SK-N-SH treated with all-trans-retinoic acid at 6 μM for 48 hours (cell line): ENCODE measurements at regions not wholly inside any gene's neighbourhood (a gene's known extent, or its start where the extent isn't known, plus 50 kb on each side); places are given as distances from the start of the nearest gene placed in this dataset.
"Not testable (repeated sequence)": the region's sequence is repeated elsewhere in the genome, so short reads cannot be mapped to it uniquely, and the experiment has no call there.

Experiments
- ATAC-seq: fragments of 200-7000 bp; cut with Tn5 transposase; 3 replicates; pipeline ENCODE4 v1.9.1; 2020; ENCODE audit warnings: mild to moderate bottlenecking, moderate library complexity
- ARNTL ChIP-seq: fragments of 450-650 bp; formaldehyde crosslinking; IDR thresholded peaks from 2 replicates; pipeline ENCODE4 v1.5.0; 2020; ENCODE audit warnings: low read depth, mild to moderate bottlenecking, moderate library complexity, borderline replicate concordance
- BACH2 ChIP-seq: fragments of 250-450 bp; sonication (Bioruptor Pico); IDR thresholded peaks from 2 replicates; pipeline ENCODE4 v1.9.0; 2021; ENCODE audit warnings: mild to moderate bottlenecking, borderline replicate concordance
- CSDC2 ChIP-seq: fragments of 250-450 bp; sonication (Bioruptor Pico); IDR thresholded peaks from 2 replicates; pipeline ENCODE4 v1.5.0; 2020; ENCODE audit warnings: mild to moderate bottlenecking, moderate library complexity
- CSRNP3 ChIP-seq: fragments of 250-450 bp; sonication (Bioruptor Pico); IDR thresholded peaks from 2 replicates; pipeline ENCODE4 v1.5.1; 2021; ENCODE audit warnings: mild to moderate bottlenecking, moderate library complexity
- ESRRG ChIP-seq: fragments of 250-450 bp; sonication (Bioruptor Pico); IDR thresholded peaks from 2 replicates; pipeline ENCODE4 v1.6.1; 2021; ENCODE audit warnings: mild to moderate bottlenecking
- GLIS3 ChIP-seq: fragments of 250-450 bp; sonication (Bioruptor Pico); IDR thresholded peaks from 2 replicates; pipeline ENCODE4 v1.5.0; 2020; ENCODE audit warnings: mild to moderate bottlenecking, moderate library complexity
- ISL1 ChIP-seq: fragments of 250-450 bp; sonication (Bioruptor Pico); IDR thresholded peaks from 2 replicates; pipeline ENCODE4 v2.1.2; 2022; ENCODE audit warnings: mild to moderate bottlenecking, moderate library complexity
- OSR1 ChIP-seq: fragments of 250-450 bp; sonication (Bioruptor Pico); IDR thresholded peaks from 2 replicates; pipeline ENCODE4 v1.8.0; 2022; ENCODE audit warnings: moderate library complexity, mild to moderate bottlenecking, inconsistent platforms
- POU6F1 ChIP-seq: fragments of 250-450 bp; sonication (Bioruptor Pico); IDR thresholded peaks from 2 replicates; pipeline ENCODE4 v1.8.0; 2021; ENCODE audit warnings: low read depth, mild to moderate bottlenecking, moderate library complexity, borderline replicate concordance
- PPARA ChIP-seq: fragments of 250-450 bp; sonication (Bioruptor Pico); IDR thresholded peaks from 2 replicates; pipeline ENCODE4 v1.5.0; 2020; ENCODE audit warnings: mild to moderate bottlenecking, borderline replicate concordance
- RARB ChIP-seq: fragments of 250-450 bp; sonication (Bioruptor Pico); IDR thresholded peaks from 2 replicates; pipeline ENCODE4 v1.8.0; 2021; ENCODE audit warnings: mild to moderate bottlenecking, moderate library complexity
- SNAI2 ChIP-seq: fragments of 250-450 bp; sonication (Bioruptor Pico); IDR thresholded peaks from 2 replicates; pipeline ENCODE4 v1.5.0; 2020; ENCODE audit warnings: mild to moderate bottlenecking, moderate library complexity
- TCF4 ChIP-seq: fragments of 250-450 bp; sonication (Bioruptor Pico); IDR thresholded peaks from 2 replicates; pipeline ENCODE4 v1.8.0; 2021; ENCODE audit warnings: mild to moderate bottlenecking, moderate library complexity, borderline replicate concordance
- TOX ChIP-seq: fragments of 250-450 bp; sonication (Bioruptor Pico); IDR thresholded peaks from 2 replicates; pipeline ENCODE4 v1.8.0; 2021; ENCODE audit warnings: mild to moderate bottlenecking, moderate library complexity, borderline replicate concordance
- ZFP30 ChIP-seq: fragments of 450-650 bp; formaldehyde crosslinking; IDR thresholded peaks from 2 replicates; pipeline ENCODE4 v1.5.0; 2022; ENCODE audit warnings: mild to moderate bottlenecking, moderate library complexity
- ZNF565 ChIP-seq: fragments of 450-650 bp; formaldehyde crosslinking; conservative IDR thresholded peaks from 2 replicates; pipeline ENCODE4 v1.5.0; 2020; ENCODE audit warnings: low read depth, mild to moderate bottlenecking, moderate library complexity
- ZNF70 ChIP-seq: fragments of 450-650 bp; formaldehyde crosslinking; IDR thresholded peaks from 2 replicates; pipeline ENCODE4 v1.5.0; 2020; ENCODE audit warnings: mild to moderate bottlenecking, moderate library complexity
- ZNF8 ChIP-seq: fragments of 450-650 bp; formaldehyde crosslinking; IDR thresholded peaks from 2 replicates; pipeline ENCODE4 v1.5.0; 2020; ENCODE audit warnings: mild to moderate bottlenecking, moderate library complexity
- TF ChIP-seq, protein P1 (sequence below): fragments of 250-450 bp; sonication (Bioruptor Pico); IDR thresholded peaks from 2 replicates; pipeline ENCODE4 v1.5.0; 2020; ENCODE audit warnings: mild to moderate bottlenecking, moderate library complexity
- TF ChIP-seq, protein P2 (sequence below): fragments of 250-450 bp; sonication (Bioruptor Pico); IDR thresholded peaks from 2 replicates; pipeline ENCODE4 v1.8.0; 2020; ENCODE audit warnings: mild to moderate bottlenecking, moderate library complexity, borderline replicate concordance

DNA sequence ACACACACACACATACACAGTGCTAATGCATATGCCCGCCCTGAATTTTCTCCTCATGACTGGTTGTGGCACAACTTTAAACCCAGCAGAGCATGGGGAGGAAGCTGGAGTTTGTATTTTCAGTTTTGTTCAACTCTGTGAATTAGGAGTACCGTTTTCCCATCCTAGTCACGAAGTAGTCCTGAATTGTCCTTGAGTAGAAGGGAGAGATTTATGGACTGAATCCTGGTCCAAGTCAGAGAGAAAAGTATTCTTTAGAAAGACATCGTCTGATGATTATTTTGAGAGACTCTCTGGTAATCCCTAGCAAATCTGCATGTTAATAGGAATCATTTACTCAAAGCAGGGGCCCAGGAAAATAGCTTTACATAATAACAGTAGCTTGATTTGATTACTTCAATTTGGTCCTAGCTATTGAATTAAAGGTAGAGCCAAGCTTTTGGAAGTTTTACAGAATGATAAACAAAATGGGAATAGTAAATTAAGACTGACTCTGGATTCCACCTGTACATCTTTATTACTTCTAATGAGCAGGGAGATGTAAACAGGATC, 60.5 kb upstream of the OLIG2 start:
- TF ChIP-seq GLIS3 (CRISPR knock-in tag) = no peak
- TF ChIP-seq ESRRG (CRISPR knock-in tag) = no peak
- TF ChIP-seq ISL1 = no peak
- no peak for TF ChIP-seq ZNF8 (CRISPR knock-in tag)
- no peak for TF ChIP-seq ZNF70
- TF ChIP-seq, protein P1, sequence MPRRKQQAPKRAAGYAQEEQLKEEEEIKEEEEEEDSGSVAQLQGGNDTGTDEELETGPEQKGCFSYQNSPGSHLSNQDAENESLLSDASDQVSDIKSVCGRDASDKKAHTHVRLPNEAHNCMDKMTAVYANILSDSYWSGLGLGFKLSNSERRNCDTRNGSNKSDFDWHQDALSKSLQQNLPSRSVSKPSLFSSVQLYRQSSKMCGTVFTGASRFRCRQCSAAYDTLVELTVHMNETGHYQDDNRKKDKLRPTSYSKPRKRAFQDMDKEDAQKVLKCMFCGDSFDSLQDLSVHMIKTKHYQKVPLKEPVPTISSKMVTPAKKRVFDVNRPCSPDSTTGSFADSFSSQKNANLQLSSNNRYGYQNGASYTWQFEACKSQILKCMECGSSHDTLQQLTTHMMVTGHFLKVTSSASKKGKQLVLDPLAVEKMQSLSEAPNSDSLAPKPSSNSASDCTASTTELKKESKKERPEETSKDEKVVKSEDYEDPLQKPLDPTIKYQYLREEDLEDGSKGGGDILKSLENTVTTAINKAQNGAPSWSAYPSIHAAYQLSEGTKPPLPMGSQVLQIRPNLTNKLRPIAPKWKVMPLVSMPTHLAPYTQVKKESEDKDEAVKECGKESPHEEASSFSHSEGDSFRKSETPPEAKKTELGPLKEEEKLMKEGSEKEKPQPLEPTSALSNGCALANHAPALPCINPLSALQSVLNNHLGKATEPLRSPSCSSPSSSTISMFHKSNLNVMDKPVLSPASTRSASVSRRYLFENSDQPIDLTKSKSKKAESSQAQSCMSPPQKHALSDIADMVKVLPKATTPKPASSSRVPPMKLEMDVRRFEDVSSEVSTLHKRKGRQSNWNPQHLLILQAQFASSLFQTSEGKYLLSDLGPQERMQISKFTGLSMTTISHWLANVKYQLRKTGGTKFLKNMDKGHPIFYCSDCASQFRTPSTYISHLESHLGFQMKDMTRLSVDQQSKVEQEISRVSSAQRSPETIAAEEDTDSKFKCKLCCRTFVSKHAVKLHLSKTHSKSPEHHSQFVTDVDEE (CRISPR knock-in tag) = no peak
- TF ChIP-seq, protein P2, sequence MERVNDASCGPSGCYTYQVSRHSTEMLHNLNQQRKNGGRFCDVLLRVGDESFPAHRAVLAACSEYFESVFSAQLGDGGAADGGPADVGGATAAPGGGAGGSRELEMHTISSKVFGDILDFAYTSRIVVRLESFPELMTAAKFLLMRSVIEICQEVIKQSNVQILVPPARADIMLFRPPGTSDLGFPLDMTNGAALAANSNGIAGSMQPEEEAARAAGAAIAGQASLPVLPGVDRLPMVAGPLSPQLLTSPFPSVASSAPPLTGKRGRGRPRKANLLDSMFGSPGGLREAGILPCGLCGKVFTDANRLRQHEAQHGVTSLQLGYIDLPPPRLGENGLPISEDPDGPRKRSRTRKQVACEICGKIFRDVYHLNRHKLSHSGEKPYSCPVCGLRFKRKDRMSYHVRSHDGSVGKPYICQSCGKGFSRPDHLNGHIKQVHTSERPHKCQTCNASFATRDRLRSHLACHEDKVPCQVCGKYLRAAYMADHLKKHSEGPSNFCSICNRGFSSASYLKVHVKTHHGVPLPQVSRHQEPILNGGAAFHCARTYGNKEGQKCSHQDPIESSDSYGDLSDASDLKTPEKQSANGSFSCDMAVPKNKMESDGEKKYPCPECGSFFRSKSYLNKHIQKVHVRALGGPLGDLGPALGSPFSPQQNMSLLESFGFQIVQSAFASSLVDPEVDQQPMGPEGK (CRISPR knock-in tag) = no peak
- ATAC-seq = no peak

DNA sequence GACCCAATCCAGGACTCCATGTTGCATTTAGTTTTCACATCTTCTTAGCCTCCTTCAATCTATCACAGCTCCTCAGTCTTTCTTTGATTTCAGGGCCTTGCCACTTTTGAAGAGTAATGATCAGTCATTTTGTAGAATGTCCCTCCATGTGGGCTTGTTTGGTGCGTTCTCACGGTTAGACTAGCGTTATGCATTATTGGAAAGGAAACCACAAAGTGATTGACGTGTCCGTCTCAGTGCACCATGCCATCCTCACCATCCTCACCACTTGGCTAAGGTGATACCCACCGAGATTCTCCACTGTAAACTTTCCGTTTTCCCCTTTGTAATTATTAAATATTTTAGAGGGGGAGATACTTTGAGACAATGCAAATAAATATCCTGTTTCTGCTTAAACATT, 59.6 kb upstream of the OLIG2 start:
- ATAC-seq = no peak
- TF ChIP-seq POU6F1 = no peak
- no peak for TF ChIP-seq TOX (CRISPR knock-in tag)
- no peak for TF ChIP-seq ARNTL (CRISPR knock-in tag)
- TF ChIP-seq SNAI2 = no peak
- TF ChIP-seq, protein P2 (CRISPR knock-in tag) = no peak
- TF ChIP-seq, protein P1 (CRISPR knock-in tag) = no peak
- no peak for TF ChIP-seq PPARA (CRISPR knock-in tag)
- no peak for TF ChIP-seq CSDC2
- TF ChIP-seq GLIS3 (CRISPR knock-in tag) = no peak
- TF ChIP-seq ZNF565 = no peak
- TF ChIP-seq ZNF70 = no peak
- no peak for TF ChIP-seq BACH2 (CRISPR knock-in tag)
- no peak for TF ChIP-seq TCF4 (CRISPR knock-in tag)

DNA sequence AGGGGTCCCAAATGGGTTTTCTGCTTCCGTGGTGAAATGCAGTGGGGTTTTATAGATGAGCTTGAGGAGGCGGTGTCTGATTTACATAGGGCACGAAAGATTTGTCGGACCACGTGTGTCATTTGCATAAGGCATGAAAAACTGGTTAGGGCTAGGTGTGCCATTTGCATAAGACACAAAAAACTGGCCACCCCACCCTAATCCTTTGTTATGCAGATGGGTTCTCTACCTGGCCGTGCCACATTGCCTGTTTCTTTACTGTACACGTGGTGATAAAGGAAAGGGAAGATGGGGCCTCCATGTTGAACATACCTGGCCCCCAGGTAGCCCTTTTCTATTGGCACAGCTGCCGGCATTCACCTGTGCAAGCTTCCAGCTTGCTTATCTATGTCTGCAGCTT, 57.6 kb upstream of the OLIG2 start:
- not testable (repeated sequence) for ATAC-seq

GRCh38 chr21:32974653-32975052, 51.1 kb upstream of the OLIG2 start:
- ATAC-seq = no peak
- no peak for TF ChIP-seq ZFP30 (CRISPR knock-in tag)
- no peak for TF ChIP-seq ZNF8 (CRISPR knock-in tag)
- no peak for TF ChIP-seq RARB (CRISPR knock-in tag)
- TF ChIP-seq SNAI2 = no peak
- TF ChIP-seq OSR1 = no peak
- no peak for TF ChIP-seq TOX (CRISPR knock-in tag)
- TF ChIP-seq CSRNP3 (CRISPR knock-in tag) = no peak
- TF ChIP-seq TCF4 (CRISPR knock-in tag) = no peak
- TF ChIP-seq CSDC2 = no peak
- TF ChIP-seq PPARA (CRISPR knock-in tag) = no peak
- no peak for TF ChIP-seq BACH2 (CRISPR knock-in tag)
- no peak for TF ChIP-seq ISL1
